Gastroesophageal sphincter (tissue), 3 donors: ENCODE measurements at regions not wholly inside any gene's neighbourhood (a gene's known extent, or its start where the extent isn't known, plus 50 kb on each side); places are given as distances from the start of the nearest gene placed in this dataset.
A peak's percentile ranks its signal among the peaks of the same experiment; 100 is the strongest.

Experiments used
- CTCF ChIP-seq, 4 experiments: fragments of 200-600 bp in 2 of 4; fragments of 450-650 bp in 2 of 4; sonication (generic) in 1 of 4; IDR thresholded peaks; one replicate each; pipeline ENCODE4 v1.5.1; 2017 to 2019; ENCODE audit warnings: antibody characterized with exemption in 4 of 4, mild to moderate bottlenecking in 2 of 4, moderate library complexity in 2 of 4
- EP300 ChIP-seq: sonication (generic); formaldehyde crosslinking; IDR thresholded peaks from one replicate; pipeline ENCODE4 v1.6.1; 2017; ENCODE audit warnings: antibody characterized with exemption, mild to moderate bottlenecking

- TF ChIP-seq CTCF (IDR thresholded peaks at IDR 0.05) (peak; percentile 50 to 74 (median 70)), EP300 (no peak)
These were observed 150.1 kb downstream of the SLC38A4 start for GRCh38 chr12:46675736-46676135.
